ENCODE measurements at regions not wholly inside any gene's neighbourhood (a gene's known extent, or its start where the extent isn't known, plus 50 kb on each side); places are given as distances from the start of the nearest gene placed in this dataset.

GRCh38 chr4:81883530-81884450 lies 412.1 kb upstream of the RASGEF1B start:
- TF ChIP-seq CTCF (IDR thresholded peaks at IDR 0.05), result no peak
- Mint-ChIP-seq H3K4me1 (no peaks in the 10 kb centered on the region), H3K9me3 (no peaks in the 10 kb centered on the region), H3K4me3 (no peak overlapping the region), H3K27ac (no peak overlapping the region), H3K36me3 (ENCODE audit: low read depth) (no peaks in the 10 kb centered on the region), H3K27me3 (peaks cover 21% of the 10 kb centered on the region)
- intact Hi-C loops (cut with micrococcal nuclease), result no loop called here
- DNase-seq (no peak), ATAC-seq (ENCODE audit: low read depth) (no peak)
- POLR2A ChIA-PET, result interaction anchor here (0.6 kb wide), 1 partner anchor 461 kb away, joined by 4 read pairs; no protein-coding TSS in a partner anchor
- CTCF ChIA-PET, result no interaction called here

- H3K4me1 Mint-ChIP-seq, result no peaks in the 10 kb centered on the region
- POLR2A ChIA-PET, result interaction anchor here (0.6 kb wide), 1 partner anchor 460 kb away, joined by 4 read pairs; no protein-coding TSS in a partner anchor
- no peaks in the 10 kb centered on the region for H3K36me3 Mint-ChIP-seq (ENCODE audit: low read depth)
- CTCF ChIA-PET, result interaction anchor here (0.9 kb wide), 1 partner anchor 37 kb away, joined by 3 read pairs; no protein-coding TSS in a partner anchor
- TF ChIP-seq CTCF (IDR thresholded peaks at IDR 0.05), result no peak
- ATAC-seq (ENCODE audit: low read depth) (no peak), DNase-seq (no peak)
- no peaks in the 10 kb centered on the region for H3K9me3 Mint-ChIP-seq
- intact Hi-C loops (cut with micrococcal nuclease), result no loop called here
- no peak overlapping the region for H3K4me3 Mint-ChIP-seq
- H3K27ac Mint-ChIP-seq, result no peak overlapping the region
- H3K27me3 Mint-ChIP-seq, result peaks cover 20% of the 10 kb centered on the region
These were observed 411.3 kb upstream of the RASGEF1B start for GRCh38 chr4:81883004-81883403.

GRCh38 chr4:81881855-81882621 lies 410.3 kb upstream of the RASGEF1B start:
- ChIA-PET POLR2A (no interaction called here), CTCF (interaction anchor here (0.9 kb wide), 1 partner anchor 38 kb away, joined by 3 read pairs; no protein-coding TSS in a partner anchor)
- no peak overlapping the region for H3K27ac Mint-ChIP-seq
- ATAC-seq (ENCODE audit: low read depth) (no peak), DNase-seq (no peak)
- intact Hi-C loops (cut with micrococcal nuclease), result no loop called here
- H3K4me1 Mint-ChIP-seq, result no peaks in the 10 kb centered on the region
- H3K36me3 Mint-ChIP-seq (ENCODE audit: low read depth), result no peaks in the 10 kb centered on the region
- H3K4me3 Mint-ChIP-seq, result no peak overlapping the region
- TF ChIP-seq CTCF (IDR thresholded peaks at IDR 0.05), result no peak
- H3K9me3 Mint-ChIP-seq, result no peaks in the 10 kb centered on the region
- peaks cover 16% of the 10 kb centered on the region for H3K27me3 Mint-ChIP-seq

GRCh38 chr4:81876106-81876505 lies 404.4 kb upstream of the RASGEF1B start:
- ChIA-PET POLR2A (no interaction called here), CTCF (no interaction called here)
- no peaks in the 10 kb centered on the region for H3K4me1 Mint-ChIP-seq
- DNase-seq (no peak), ATAC-seq (ENCODE audit: low read depth) (no peak)
- H3K27me3 Mint-ChIP-seq, result peaks cover 2% of the 10 kb centered on the region
- no peak for TF ChIP-seq CTCF (IDR thresholded peaks at IDR 0.05)
- H3K27ac Mint-ChIP-seq, result no peak overlapping the region
- no peaks in the 10 kb centered on the region for H3K9me3 Mint-ChIP-seq
- H3K36me3 Mint-ChIP-seq (ENCODE audit: low read depth), result no peaks in the 10 kb centered on the region
- no peak overlapping the region for H3K4me3 Mint-ChIP-seq
- intact Hi-C loops (cut with micrococcal nuclease), result no loop called here
